H1 (cell line): ENCODE measurements at regions not wholly inside any gene's neighbourhood (a gene's known extent, or its start where the extent isn't known, plus 50 kb on each side); places are given as distances from the start of the nearest gene placed in this dataset.

Experiments
- CTCF ChIA-PET: fragments of 300-600 bp; sonication (Branson Sonifier 250); formaldehyde crosslinking; loops from one replicate; lab custom pipeline; 2021; ENCODE audit not compliant: partially characterized antibody; lab: Charles Lee
- POLR2A ChIA-PET: fragments of 300-600 bp; sonication (Branson Sonifier 250); formaldehyde crosslinking; loops from one replicate; lab custom pipeline; 2021; ENCODE audit warnings: inconsistent platforms; ENCODE audit not compliant: partially characterized antibody; lab: Charles Lee
- DNase-seq, 2 experiments: peaks; one replicate each; pipeline versions ENCODE4 v3.0.0 to v3.0.0-alpha.2; 2010 to 2022; ENCODE audit warnings: low spot score in 2 of 2, low read depth in 1 of 2, mixed read lengths in 1 of 2
- FAIRE-seq: peaks from 2 replicates; lab custom pipeline; 2011; peaks lifted over from hg19 to GRCh38; lab: Jason Lieb, UNC
- H2AFZ ChIP-seq: 2 replicates; pipeline ENCODE4 v1.8.1; 2012; ENCODE audit warnings: low read length, inconsistent platforms
- H2AK5ac ChIP-seq: 2 replicates; pipeline ENCODE4 v1.6.1; 2013; ENCODE audit warnings: low read depth, low read length
- H2BK120ac ChIP-seq: replicated peaks from 2 replicates; pipeline ENCODE3; 2013; ENCODE audit warnings: low read depth, low read length, inconsistent platforms
- H2BK12ac ChIP-seq: 2 replicates; pipeline ENCODE4 v1.6.1; 2013; ENCODE audit warnings: low read depth, low read length
- H2BK15ac ChIP-seq: 2 replicates; pipeline ENCODE4 v1.6.1; 2013; ENCODE audit warnings: low read length
- H2BK20ac ChIP-seq: 2 replicates; pipeline ENCODE4 v1.6.1; 2013; ENCODE audit warnings: low read length
- H2BK5ac ChIP-seq: 2 replicates; pipeline ENCODE4 v1.6.1; 2013; ENCODE audit warnings: low read depth, low read length
- H3K14ac ChIP-seq: 2 replicates; pipeline ENCODE4 v1.6.1; 2013; ENCODE audit warnings: inconsistent platforms; ENCODE audit not compliant: insufficient read length
- H3K18ac ChIP-seq: 2 replicates; pipeline ENCODE4 v1.6.1; 2013; ENCODE audit warnings: low read length; ENCODE audit errors: extremely low read depth
- H3K23ac ChIP-seq: 2 replicates; pipeline ENCODE4 v1.6.1; 2013; ENCODE audit warnings: inconsistent platforms; ENCODE audit not compliant: insufficient read length
- H3K23me2 ChIP-seq: 2 replicates; pipeline ENCODE4 v1.6.1; 2013; ENCODE audit warnings: low read depth, low read length
- H3K27ac ChIP-seq: 2 replicates; pipeline ENCODE4 v1.6.1; 2011; ENCODE audit warnings: low read depth, low read length, inconsistent platforms
- H3K27me3 ChIP-seq, 4 experiments: replicated peaks in 1 of 4; 1 replicate in 1 of 4; 2 replicates in 3 of 4; pipeline versions ENCODE4 v1.6.1 to v1.8.1; 2011 to 2013; ENCODE audit warnings: low read length in 3 of 4, mild to moderate bottlenecking in 3 of 4, inconsistent platforms in 2 of 4, mixed read lengths in 2 of 4, moderate library complexity in 1 of 4; ENCODE audit not compliant: control insufficient read depth in 3 of 4, insufficient read depth in 3 of 4; ENCODE audit errors: extremely low read depth in 1 of 4
- H3K36me3 ChIP-seq, 4 experiments: 2 replicates each; pipeline versions ENCODE4 v1.6.1 to v1.8.1; 2011 to 2013; ENCODE audit warnings: mild to moderate bottlenecking in 4 of 4, low read length in 3 of 4, moderate library complexity in 2 of 4, control low read depth in 1 of 4, inconsistent platforms in 1 of 4; ENCODE audit not compliant: insufficient read depth in 4 of 4, control insufficient read depth in 2 of 4
- H3K4ac ChIP-seq: replicated peaks from 2 replicates; pipeline ENCODE3; 2013; ENCODE audit warnings: low read length, low read depth, mixed read lengths, inconsistent platforms; ENCODE audit not compliant: insufficient read length
- H3K4me1 ChIP-seq, 4 experiments: replicated peaks in 1 of 4; 1 replicate in 1 of 4; 2 replicates in 3 of 4; pipeline versions ENCODE4 v1.6.1 to v1.8.1; 2011 to 2013; ENCODE audit warnings: low read length in 3 of 4, inconsistent platforms in 2 of 4, mixed read lengths in 1 of 4; ENCODE audit not compliant: insufficient read depth in 4 of 4, control insufficient read depth in 3 of 4
- H3K4me2 ChIP-seq, 2 experiments: 2 replicates each; pipeline versions ENCODE4 v1.6.1 to v1.8.1; 2011 to 2013; ENCODE audit warnings: low read depth in 2 of 2, low read length in 2 of 2, control low read depth in 1 of 2, inconsistent platforms in 1 of 2, mild to moderate bottlenecking in 1 of 2; ENCODE audit not compliant: insufficient read depth in 1 of 2
- H3K4me3 ChIP-seq, 4 experiments: fragments of 200-600, 300-600 bp in 1 of 4; sonication (generic), shearing (Covaris generic), sonication (Bioruptor Twin) in 1 of 4; 2 replicates each; pipeline versions ENCODE4 v1.5.1 to v1.8.1; 2011 to 2016; ENCODE audit warnings: low read length in 4 of 4, low read depth in 3 of 4, control low read depth in 2 of 4, inconsistent platforms in 2 of 4, mild to moderate bottlenecking in 2 of 4, mixed read lengths in 1 of 4, moderate library complexity in 1 of 4; ENCODE audit not compliant: insufficient read depth in 2 of 4; ENCODE audit errors: extremely low read depth in 1 of 4
- H3K56ac ChIP-seq: replicated peaks from 2 replicates; pipeline ENCODE3; 2013; ENCODE audit warnings: low read depth, mild to moderate bottlenecking, mixed read lengths, low read length, inconsistent platforms; ENCODE audit not compliant: insufficient read length
- H3K79me1 ChIP-seq: 2 replicates; pipeline ENCODE4 v1.6.1; 2013; ENCODE audit warnings: low read depth, low read length, control low read depth
- H3K79me2 ChIP-seq, 2 experiments: 2 replicates each; pipeline versions ENCODE4 v1.6.1 to v1.8.1; 2012 to 2013; ENCODE audit warnings: low read length in 2 of 2, mild to moderate bottlenecking in 2 of 2, inconsistent platforms in 1 of 2; ENCODE audit not compliant: insufficient read depth in 2 of 2, control insufficient read depth in 1 of 2
- H3K9ac ChIP-seq, 4 experiments: replicated peaks in 1 of 4; 1 replicate in 1 of 4; 2 replicates in 3 of 4; pipeline versions ENCODE4 v1.6.1 to v1.8.1; 2011 to 2013; ENCODE audit warnings: low read depth in 3 of 4, low read length in 3 of 4, control low read depth in 2 of 4, mild to moderate bottlenecking in 2 of 4, moderate library complexity in 2 of 4, inconsistent platforms in 1 of 4; ENCODE audit errors: extremely low read depth in 1 of 4
- H3K9me3 ChIP-seq, 2 experiments: 2 replicates each; pipeline versions ENCODE4 v1.6.1 to v1.8.1; 2012 to 2013; ENCODE audit warnings: mild to moderate bottlenecking in 2 of 2, moderate library complexity in 2 of 2, control low read depth in 1 of 2, inconsistent platforms in 1 of 2, low read depth in 1 of 2, low read length in 1 of 2, mixed read lengths in 1 of 2; ENCODE audit not compliant: insufficient read depth in 2 of 2
- H4K20me1 ChIP-seq, 2 experiments: replicated peaks in 1 of 2; 2 replicates each; pipeline versions ENCODE3 to v1.8.1; 2011 to 2013; ENCODE audit warnings: inconsistent platforms in 2 of 2, low read length in 2 of 2, mild to moderate bottlenecking in 1 of 2; ENCODE audit not compliant: insufficient read depth in 2 of 2, control insufficient read depth in 1 of 2
- H4K5ac ChIP-seq: 2 replicates; pipeline ENCODE4 v1.6.1; 2013; ENCODE audit warnings: low read length, low read depth, mixed read lengths, inconsistent platforms; ENCODE audit not compliant: insufficient read length
- H4K8ac ChIP-seq: 2 replicates; pipeline ENCODE4 v1.8.0; 2013; ENCODE audit warnings: mild to moderate bottlenecking, moderate library complexity, low read length, inconsistent platforms; ENCODE audit not compliant: insufficient read depth; ENCODE audit errors: extremely low read depth
- H4K91ac ChIP-seq: replicated peaks from 2 replicates; pipeline ENCODE3; 2013; ENCODE audit warnings: low read length, mixed read lengths, inconsistent platforms; ENCODE audit not compliant: insufficient read length
- ASH2L ChIP-seq: fragments of 200-600, 300-600 bp; sonication (generic); IDR thresholded peaks from one replicate; pipeline ENCODE4 v1.7.1; 2017; ENCODE audit warnings: low read length
- CREB1 ChIP-seq: IDR thresholded peaks from 2 replicates; pipeline ENCODE4 v1.6.1; 2012; ENCODE audit warnings: inconsistent platforms
- EGR1 ChIP-seq: IDR thresholded peaks from 2 replicates; pipeline ENCODE4 v1.6.1; 2011; ENCODE audit warnings: low read depth, low read length, borderline replicate concordance
- FOSL1 ChIP-seq: IDR thresholded peaks from 2 replicates; pipeline ENCODE4 v1.6.1; 2011; ENCODE audit warnings: mild to moderate bottlenecking, low read depth, low read length, moderate library complexity; ENCODE audit not compliant: insufficient read depth
- GABPA ChIP-seq: IDR thresholded peaks from 2 replicates; pipeline ENCODE4 v1.6.1; 2011; ENCODE audit warnings: mild to moderate bottlenecking, low read length, moderate library complexity, borderline replicate concordance; ENCODE audit not compliant: insufficient read depth
- MAX ChIP-seq: IDR thresholded peaks from 2 replicates; pipeline ENCODE4 v1.6.1; 2012; ENCODE audit warnings: inconsistent platforms
- SUZ12 ChIP-seq: fragments of 200-600 bp; sonication (generic); IDR thresholded peaks from 2 replicates; pipeline ENCODE4 v1.6.1; 2012; ENCODE audit warnings: mild to moderate bottlenecking, inconsistent platforms, low read length, moderate library complexity, mixed read lengths
- TBP ChIP-seq: IDR thresholded peaks from 2 replicates; pipeline ENCODE4 v1.6.1; 2011; ENCODE audit warnings: low read depth, low read length, improper control_type of control experiment
- TCF12 ChIP-seq: IDR thresholded peaks from 2 replicates; pipeline ENCODE4 v1.6.1; 2011; ENCODE audit warnings: low read depth, mild to moderate bottlenecking, low read length
- WGBS, 2 experiments: shearing (Covaris generic) in 1 of 2; methylation state at CpG; one replicate each; pipeline versions ENCODE4 v1.1.6 to v1.1.7; 2013 to 2015; ENCODE audit warnings: low lambda C conversion rate in 2 of 2, mixed read lengths in 2 of 2, inconsistent platforms in 1 of 2, low coverage in 1 of 2, missing lambda C conversion rate in 1 of 2; ENCODE audit not compliant: insufficient replicate concordance in 2 of 2, insufficient coverage in 1 of 2, insufficient read length in 1 of 2; ENCODE audit errors: extremely low coverage in 1 of 2, missing lambda C conversion rate in 1 of 2; 5-methylcytosine and 5-hydroxymethylcytosine counted together

- Histone ChIP-seq H3K36me3 (no peaks in the 10 kb centered on the region), H4K20me1 (no peaks in the 10 kb centered on the region), H3K9ac (no peak overlapping the region), H3K4me2 (no peak overlapping the region), H3K79me1 (no peaks in the 10 kb centered on the region), H3K14ac (no peak overlapping the region), H3K18ac (no peak overlapping the region), H2BK120ac (no peak overlapping the region), H3K27ac (no peak overlapping the region), H4K91ac (no peak overlapping the region), H3K9me3 (no peaks in the 10 kb centered on the region), H3K27me3 (no peaks in the 10 kb centered on the region), H2BK5ac (no peak overlapping the region), H2AK5ac (no peak overlapping the region), H2BK20ac (no peak overlapping the region), H2BK15ac (no peak overlapping the region), H4K8ac (no peak overlapping the region), H3K23me2 (no peaks in the 10 kb centered on the region), H3K56ac (no peak overlapping the region), H3K79me2 (no peaks in the 10 kb centered on the region), H3K4me1 (no peaks in the 10 kb centered on the region), H3K23ac (no peak overlapping the region), H2BK12ac (no peak overlapping the region), H4K5ac (no peak overlapping the region), H2AFZ (no peak overlapping the region), H3K4me3 (no peak overlapping the region), H3K4ac (no peak overlapping the region)
- FAIRE-seq: no peak
- no peak for DNase-seq
- WGBS, 2 experiments: 92% methylated on average over 3 of the region's 3 CpGs; no CpG with 5 or more reads in 1 of the 2 experiments
- ChIA-PET CTCF (interaction anchor here (0.6 to 0.9 kb wide), 5 partner anchors 12 to 592 kb away, joined by 3 to 5 read pairs (median 3); no protein-coding TSS in a partner anchor), POLR2A (no interaction called here)
- TF ChIP-seq TCF12 (no peak), EGR1 (no peak), CREB1 (no peak), FOSL1 (no peak), SUZ12 (no peak), ASH2L (no peak), TBP (no peak), GABPA (no peak), MAX (no peak)
These were observed 271.9 kb upstream of the CXCR4 start for GRCh38 chr2:136389809-136390208.
